RWPE2 (cell line): ENCODE measurements at regions not wholly inside any gene's neighbourhood (a gene's known extent, or its start where the extent isn't known, plus 50 kb on each side); places are given as distances from the start of the nearest gene placed in this dataset.

Source experiments
- ATAC-seq: fragments of 200-7000 bp; cut with Tn5 transposase; 3 replicates; pipeline ENCODE4 v1.9.1; 2021; ENCODE audit warnings: low read depth
- DNase-seq: peaks from one replicate; pipeline ENCODE4 v3.0.0-alpha.2; 2020; ENCODE audit warnings: low spot score
- H3K27ac ChIP-seq: fragments of 450-650 bp; 2 replicates; pipeline ENCODE4 v1.5.1; 2017; ENCODE audit warnings: mild to moderate bottlenecking; ENCODE audit not compliant: poor library complexity, severe bottlenecking
- H3K27me3 ChIP-seq: fragments of 250-450 bp; sonication (Bioruptor Pico); 2 replicates; pipeline ENCODE4 v1.5.1; 2021; ENCODE audit warnings: mild to moderate bottlenecking, moderate library complexity; ENCODE audit not compliant: insufficient read depth, poor library complexity, severe bottlenecking
- H3K36me3 ChIP-seq: fragments of 250-450 bp; sonication (Bioruptor Pico); 2 replicates; pipeline ENCODE4 v1.5.1; 2020; ENCODE audit warnings: low read depth, mild to moderate bottlenecking, moderate library complexity
- H3K4me1 ChIP-seq: fragments of 250-450 bp; sonication (Bioruptor Pico); 2 replicates; pipeline ENCODE4 v1.5.1; 2021; ENCODE audit warnings: mild to moderate bottlenecking, moderate library complexity; ENCODE audit not compliant: insufficient read depth, poor library complexity, severe bottlenecking
- H3K4me3 ChIP-seq: fragments of 250-450 bp; sonication (Bioruptor Pico); 2 replicates; pipeline ENCODE4 v1.5.1; 2021; ENCODE audit warnings: mild to moderate bottlenecking, moderate library complexity; ENCODE audit not compliant: severe bottlenecking
- H3K9me3 ChIP-seq: fragments of 250-450 bp; sonication (Bioruptor Pico); 2 replicates; pipeline ENCODE4 v1.5.1; 2021; ENCODE audit warnings: mild to moderate bottlenecking, moderate library complexity; ENCODE audit not compliant: severe bottlenecking
- CTCF ChIP-seq: fragments of 450-650 bp; IDR thresholded peaks from one replicate; pipeline ENCODE4 v1.5.1; 2017; ENCODE audit warnings: mild to moderate bottlenecking, moderate library complexity; ENCODE audit not compliant: poor library complexity, severe bottlenecking

- Histone ChIP-seq H3K4me3 (no peak overlapping the region), H3K4me1 (peaks cover 12% of the 10 kb centered on the region), H3K9me3 (no peaks in the 10 kb centered on the region), H3K36me3 (no peaks in the 10 kb centered on the region), H3K27me3 (no peaks in the 10 kb centered on the region), H3K27ac (peak overlapping the region; percentile 76)
- TF ChIP-seq CTCF: no peak
- ATAC-seq (peak; percentile 99), DNase-seq (no peak)
These were observed 89.2 kb upstream of the CAST start for GRCh38 chr5:96572864-96573512.

- TF ChIP-seq CTCF: no peak
- Histone ChIP-seq H3K27ac (peak overlapping the region; percentile 76), H3K36me3 (no peaks in the 10 kb centered on the region), H3K27me3 (no peaks in the 10 kb centered on the region), H3K9me3 (no peaks in the 10 kb centered on the region), H3K4me3 (no peak overlapping the region), H3K4me1 (peaks cover 14% of the 10 kb centered on the region)
- ATAC-seq: no peak
- DNase-seq: no peak
These were observed 88.7 kb upstream of the CAST start for GRCh38 chr5:96573513-96573894.

- Histone ChIP-seq H3K27me3 (no peaks in the 10 kb centered on the region), H3K36me3 (no peaks in the 10 kb centered on the region), H3K4me1 (peaks cover 15% of the 10 kb centered on the region), H3K27ac (no peak overlapping the region), H3K9me3 (no peaks in the 10 kb centered on the region), H3K4me3 (no peak overlapping the region)
- DNase-seq: no peak
- ATAC-seq: no peak
- no peak for TF ChIP-seq CTCF
These were observed 85.3 kb upstream of the CAST start for GRCh38 chr5:96576876-96577275.

GRCh38 chr5:96577909-96578308 is 84.3 kb upstream of the CAST start:
- Histone ChIP-seq H3K36me3 (no peaks in the 10 kb centered on the region), H3K27ac (no peak overlapping the region), H3K27me3 (no peaks in the 10 kb centered on the region), H3K9me3 (no peaks in the 10 kb centered on the region), H3K4me3 (no peak overlapping the region), H3K4me1 (peaks cover 9% of the 10 kb centered on the region)
- no peak for ATAC-seq
- no peak for TF ChIP-seq CTCF
- no peak for DNase-seq

- no peak for ATAC-seq
- TF ChIP-seq CTCF: no peak
- Histone ChIP-seq H3K27ac (no peak overlapping the region), H3K27me3 (no peaks in the 10 kb centered on the region), H3K4me3 (no peak overlapping the region), H3K9me3 (no peaks in the 10 kb centered on the region), H3K4me1 (peaks cover 3% of the 10 kb centered on the region), H3K36me3 (no peaks in the 10 kb centered on the region)
- no peak for DNase-seq
These were observed 82.5 kb upstream of the CAST start for GRCh38 chr5:96579711-96580110.
